ENCODE measurements at regions not wholly inside any gene's neighbourhood (a gene's known extent, or its start where the extent isn't known, plus 50 kb on each side); places are given as distances from the start of the nearest gene placed in this dataset.

DNA sequence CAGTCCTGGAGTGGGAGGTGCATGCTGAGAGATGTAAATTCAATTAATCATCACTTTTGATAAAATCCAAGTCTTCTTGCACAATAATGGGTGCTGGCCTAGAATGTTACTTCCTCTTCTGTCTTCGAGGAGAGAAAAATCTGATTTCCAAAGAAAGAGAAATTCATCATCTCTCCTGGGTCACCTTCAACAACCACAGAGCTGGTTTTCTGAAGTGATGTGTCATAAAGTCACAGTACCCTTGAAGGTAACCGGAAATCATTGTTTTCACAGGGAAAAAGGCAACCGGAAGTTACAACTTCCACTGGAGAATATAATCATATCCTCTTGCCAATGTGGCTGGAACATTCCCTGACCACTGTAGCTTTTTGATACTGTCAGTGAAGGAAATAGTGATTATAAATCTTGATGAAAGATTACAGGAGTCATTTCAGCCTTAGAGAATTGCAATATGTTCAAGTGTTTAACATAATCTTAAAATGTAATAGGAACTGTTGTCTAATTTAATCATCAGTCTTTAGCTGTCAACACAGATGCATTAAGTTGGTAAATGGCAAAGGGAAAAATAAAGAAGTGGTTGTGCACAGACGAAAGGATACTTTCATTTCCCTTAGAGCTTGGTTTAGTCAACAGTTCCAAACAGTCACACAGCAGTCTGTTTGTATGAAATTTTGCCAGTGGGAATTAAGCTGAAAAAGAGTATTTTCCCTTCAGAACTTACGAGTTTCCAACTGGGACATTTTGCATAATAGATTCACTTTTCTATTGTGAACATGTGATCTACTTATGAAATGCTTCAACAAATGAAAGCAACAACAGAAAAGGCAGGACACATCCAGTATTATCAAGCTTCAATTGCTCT is 106.5 kb upstream of the SLC4A7 start:
- DNase-seq = peak; percentile 87

DNA sequence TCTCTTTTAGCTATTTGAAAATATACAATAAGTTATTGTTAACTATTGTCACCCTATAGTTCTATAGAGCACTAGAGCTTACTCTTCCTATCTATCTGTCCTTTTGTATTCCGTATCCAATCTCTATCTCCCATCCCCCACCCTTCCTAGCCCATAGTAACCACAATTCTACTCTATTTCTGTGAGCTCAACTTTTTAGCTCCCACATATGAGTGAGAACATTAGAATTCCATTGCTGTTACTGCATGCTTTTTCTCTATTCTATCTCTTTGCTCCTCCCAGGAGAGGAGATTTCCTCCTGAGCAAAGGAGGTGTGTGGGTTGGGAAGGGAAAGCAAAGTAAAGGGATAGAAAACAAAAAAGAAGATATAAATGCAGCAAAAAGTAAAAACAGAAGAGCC is 105.6 kb upstream of the SLC4A7 start:
- DNase-seq = no peak

DNA sequence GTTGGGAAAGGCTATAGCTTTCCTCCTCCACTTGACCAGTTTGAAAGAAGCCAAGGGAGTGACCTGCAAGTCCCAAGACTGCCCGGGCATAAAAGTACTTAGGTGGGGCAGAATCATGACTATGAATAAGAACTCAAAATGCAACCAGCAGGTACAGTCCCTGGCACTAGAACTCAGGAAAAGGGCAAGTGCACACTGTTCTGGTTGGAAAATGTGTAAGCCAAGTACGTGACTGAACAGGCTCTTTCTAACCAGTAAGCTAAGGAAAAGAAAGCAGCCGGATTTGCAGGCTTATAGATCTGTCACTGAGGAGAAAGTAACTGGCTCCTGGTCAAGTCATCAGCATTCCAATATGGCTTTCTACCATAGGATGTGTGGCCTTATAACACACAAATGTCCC is 101.2 kb upstream of the SLC4A7 start:
- no peak for DNase-seq

DNA sequence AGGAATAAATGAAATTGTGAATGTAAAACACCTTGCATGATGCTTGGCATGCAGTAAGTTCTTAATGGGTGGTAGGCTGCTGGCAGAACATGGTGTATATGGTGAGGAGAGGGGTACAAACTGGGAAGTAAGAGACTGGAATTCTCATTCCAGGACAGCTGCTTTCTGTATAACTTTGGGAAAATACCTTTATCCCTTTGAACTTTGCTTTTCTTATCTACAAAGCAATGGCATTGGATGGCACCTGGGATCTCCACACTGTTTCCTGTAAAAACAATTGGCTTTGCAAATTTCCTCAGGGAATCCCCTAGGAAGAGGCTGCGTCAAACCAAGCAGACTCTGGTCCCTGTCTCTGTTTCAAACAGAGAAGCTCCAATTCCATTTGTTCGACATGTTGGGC is 100.7 kb upstream of the SLC4A7 start:
- DNase-seq = no peak

DNA sequence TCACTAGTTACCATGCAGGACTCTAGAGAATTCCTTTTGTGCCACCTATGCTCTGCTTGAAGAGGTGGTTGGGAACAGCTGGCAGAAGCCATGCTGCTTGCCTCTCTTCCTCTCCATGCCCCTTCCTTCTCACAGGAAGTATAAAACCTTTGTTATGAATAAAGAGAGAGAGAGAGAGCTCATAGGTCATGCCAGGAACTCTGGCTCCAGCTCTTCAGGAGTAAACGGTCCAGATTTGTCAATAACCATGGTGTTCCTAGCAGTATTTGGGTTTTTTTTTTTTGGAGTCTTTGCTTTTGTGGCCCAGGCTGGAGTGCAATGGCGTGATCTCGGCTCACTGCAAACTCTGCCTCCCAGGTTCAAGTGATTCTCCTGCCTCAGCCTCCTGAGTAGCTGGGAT is 97.7 kb upstream of the SLC4A7 start:
- DNase-seq = no peak

DNA sequence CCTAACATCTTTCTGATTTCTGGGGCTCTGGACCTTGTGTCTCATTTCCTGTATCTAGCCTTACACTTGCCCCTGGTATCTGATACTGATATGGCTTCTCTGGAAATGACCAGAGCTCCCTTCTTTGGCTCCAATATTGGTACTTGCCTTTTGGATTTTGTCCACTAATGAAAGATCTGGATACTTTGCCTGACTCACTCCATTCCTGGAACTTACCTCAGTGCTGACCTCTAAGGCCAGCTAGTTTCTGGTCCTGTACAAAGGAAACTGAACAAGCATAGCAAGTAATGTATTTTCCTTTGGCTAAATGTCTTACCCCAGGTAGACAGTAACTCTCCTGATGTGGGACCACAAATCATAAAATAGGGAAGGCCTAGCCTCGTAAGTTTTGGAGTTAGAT is 93.8 kb upstream of the SLC4A7 start:
- no peak for DNase-seq

DNA sequence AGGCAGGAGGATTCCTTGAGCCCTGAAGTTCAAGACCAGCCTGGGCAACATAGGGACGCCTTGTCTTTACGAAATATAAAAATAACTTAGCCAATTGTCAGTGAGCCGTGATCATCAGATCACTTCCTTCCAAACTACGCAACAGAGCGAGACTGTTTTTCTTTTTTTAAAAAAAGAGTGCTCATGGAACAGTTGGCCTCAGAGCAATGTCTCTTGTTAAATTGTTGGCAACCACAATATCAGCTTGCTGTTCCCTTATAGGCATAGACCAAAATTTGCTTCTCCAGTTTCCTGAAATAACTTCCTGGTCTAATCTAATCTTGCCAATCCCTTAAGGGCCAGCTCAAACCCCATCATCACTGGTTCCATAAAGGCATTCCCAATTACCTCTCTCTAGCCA is 93.3 kb upstream of the SLC4A7 start:
- DNase-seq = peak; percentile 35

DNA sequence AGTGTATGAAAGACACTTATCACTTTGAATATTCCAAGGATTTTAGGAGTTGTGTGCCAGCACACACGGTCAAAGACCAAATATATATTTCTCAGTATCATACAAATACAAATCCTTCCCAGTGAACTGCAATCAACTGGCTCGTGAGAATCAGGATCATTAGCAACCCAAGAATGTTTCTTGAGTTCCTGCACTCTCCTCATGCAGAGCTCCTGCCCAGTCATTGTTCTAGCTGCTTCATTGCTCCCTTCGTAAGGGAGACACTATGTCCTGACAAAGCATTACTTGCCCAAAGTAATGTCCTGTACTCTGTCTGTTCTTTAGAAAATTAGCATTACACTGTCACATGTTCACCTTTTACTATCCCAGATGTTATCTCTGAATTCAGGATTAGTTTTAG is 92.0 kb upstream of the SLC4A7 start:
- no peak for DNase-seq

DNA sequence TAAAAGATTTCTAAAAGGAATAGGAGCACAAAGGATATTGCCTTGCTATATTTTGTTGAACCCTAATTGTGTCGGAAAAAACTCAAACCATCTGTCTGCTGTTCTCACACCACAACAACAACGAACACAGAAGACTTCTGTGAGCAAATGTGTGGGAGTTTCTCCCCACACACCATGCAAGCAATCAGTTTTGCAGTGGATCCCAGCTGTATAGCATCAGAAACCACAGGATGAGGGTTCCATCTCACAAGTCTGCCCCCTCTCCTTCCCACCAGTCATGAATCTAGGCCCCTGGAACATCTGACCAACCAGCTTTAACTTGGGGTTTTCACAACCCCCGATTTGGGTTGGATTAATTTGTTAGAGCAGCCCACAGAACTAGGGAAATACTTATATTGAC is 91.3 kb upstream of the SLC4A7 start:
- peak; percentile 54 for DNase-seq

DNA sequence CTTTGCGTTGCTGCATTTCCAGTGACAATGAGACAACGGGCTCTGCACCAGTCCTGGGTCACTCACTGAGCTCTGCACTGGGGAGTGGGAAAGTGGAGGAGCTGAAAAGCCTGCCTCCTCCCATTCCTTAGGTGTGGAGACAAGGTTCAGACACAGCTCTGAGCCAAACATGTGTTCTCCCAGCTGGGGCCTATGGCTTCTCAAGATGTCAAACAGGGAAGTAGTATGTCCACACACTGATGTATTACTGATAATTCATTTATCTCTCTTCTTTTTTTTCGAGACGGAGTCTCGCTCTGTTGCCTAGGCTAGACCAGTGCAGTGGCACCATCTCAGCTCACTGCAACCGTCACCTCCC is 90.2 kb upstream of the SLC4A7 start:
- DNase-seq = peak; percentile 9

DNA sequence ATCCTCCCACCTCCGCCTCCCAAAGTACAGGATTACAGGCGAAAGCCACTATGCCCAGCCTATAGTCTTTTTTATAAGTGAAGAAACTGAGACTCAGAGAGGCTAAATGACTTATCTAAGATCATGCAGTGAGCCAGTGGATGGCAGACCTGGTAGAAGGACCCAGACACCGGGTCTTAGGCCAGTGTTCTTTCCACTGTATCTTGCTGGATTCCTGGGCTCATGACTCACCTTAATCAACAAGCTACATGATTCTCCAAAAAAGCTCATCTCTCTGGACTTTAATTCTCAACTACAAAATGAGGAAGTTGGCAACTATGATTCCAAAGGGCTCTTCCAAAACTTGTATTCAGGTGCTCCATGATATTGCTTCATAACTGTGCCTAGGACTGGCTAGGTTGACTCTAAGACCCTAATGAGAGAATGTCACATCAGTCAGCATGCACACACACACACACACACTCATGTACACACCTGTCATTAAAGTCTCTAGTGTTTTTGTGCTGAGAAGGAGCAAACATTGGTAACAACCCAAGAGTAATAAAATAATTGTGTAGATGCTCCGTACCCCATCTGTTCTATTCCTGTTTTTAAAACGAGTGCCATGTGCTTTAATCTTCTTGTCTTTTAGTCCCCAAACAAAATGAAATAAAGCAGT is 89.7 kb upstream of the SLC4A7 start:
- DNase-seq = peak; percentile 25

DNA sequence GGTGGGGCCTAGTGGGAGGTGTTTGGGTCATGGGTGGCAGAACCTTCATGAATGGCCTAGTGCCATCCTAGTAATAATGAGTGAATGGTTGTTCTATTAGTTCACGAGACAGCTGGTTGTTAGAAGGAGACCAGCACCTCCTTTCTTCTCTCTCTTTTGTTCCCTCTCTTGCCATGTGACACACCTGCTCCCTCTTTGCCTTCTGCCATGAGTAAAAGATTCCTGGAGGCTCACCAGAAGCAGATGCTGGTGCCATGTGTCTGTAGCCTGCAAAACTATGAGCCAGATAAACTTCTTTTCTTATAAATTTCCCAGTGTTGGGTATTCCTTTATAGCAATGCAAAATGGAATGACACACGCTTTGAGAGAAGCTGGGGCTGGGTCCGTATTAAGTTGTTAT is 89.0 kb upstream of the SLC4A7 start:
- no peak for DNase-seq

DNA sequence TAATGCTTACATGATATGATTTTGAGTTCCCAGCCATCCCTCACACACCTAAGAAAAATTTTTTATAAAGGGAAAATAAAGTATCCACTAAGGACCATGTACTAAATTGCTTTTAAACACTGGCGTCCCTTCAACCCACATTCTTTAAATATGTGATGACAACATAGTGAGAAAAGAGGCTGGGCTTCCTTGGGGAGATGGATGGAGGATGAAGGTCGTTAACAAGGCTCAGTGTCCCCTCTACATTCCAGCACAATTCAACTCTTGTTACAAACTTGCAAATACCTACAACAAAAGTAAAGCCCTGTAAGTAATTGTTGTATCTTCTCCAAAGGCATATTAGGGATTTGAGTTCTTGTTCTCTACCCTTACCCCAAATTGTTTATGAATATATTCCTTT is 87.2 kb upstream of the SLC4A7 start:
- no peak for DNase-seq

DNA sequence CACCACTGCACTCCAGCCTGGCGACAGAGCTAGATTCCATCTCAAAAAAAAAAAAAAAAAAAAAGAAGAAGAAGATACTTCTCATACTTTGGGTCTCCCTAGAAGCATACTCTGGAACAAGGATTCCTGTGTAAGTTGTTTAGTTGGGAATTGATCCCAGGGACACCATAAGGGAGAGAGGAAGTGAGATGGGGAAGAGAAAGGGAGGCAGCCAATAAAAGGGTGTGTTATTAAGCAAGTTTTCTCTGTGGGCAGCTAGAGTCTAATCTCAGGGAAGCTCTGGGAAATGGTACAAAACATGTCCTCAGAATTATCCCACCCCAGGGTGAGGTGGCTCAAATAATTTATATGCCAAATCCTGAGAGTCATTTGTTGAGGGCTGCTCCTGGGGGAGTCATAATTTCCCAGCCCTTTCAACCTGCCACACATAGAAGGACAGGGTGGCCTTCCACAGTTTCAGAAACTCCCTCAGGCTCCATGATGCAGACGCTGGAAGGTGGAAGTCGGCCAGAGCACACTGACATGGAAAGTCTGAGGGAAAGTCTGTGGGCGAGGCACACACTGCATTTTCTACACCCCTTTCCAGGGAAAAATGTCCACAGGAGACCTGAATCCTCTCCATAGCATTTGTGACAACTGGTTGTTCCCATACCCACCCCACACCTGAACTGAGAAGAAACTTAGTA is 86.4 kb upstream of the SLC4A7 start:
- no peak for DNase-seq

DNA sequence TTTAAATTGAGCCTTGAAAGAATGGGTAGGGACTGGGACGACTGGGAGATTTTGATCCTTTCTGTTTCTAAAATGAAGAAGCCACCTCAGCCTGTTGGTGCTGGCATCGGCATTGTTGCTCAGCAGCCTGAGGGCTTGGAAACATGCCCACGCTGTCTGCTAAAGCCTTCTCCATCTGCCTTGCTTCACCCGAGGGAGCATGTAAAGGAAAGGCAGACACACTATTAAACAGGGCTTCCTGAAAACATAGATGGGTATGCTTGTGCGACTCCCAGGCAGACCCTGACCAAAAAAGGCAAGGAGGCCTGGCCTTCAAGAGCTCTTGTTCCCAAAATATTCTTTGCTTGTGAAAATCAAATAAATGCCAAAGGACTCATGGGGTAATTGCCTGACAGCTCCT is 84.2 kb upstream of the SLC4A7 start:
- DNase-seq = no peak

DNA sequence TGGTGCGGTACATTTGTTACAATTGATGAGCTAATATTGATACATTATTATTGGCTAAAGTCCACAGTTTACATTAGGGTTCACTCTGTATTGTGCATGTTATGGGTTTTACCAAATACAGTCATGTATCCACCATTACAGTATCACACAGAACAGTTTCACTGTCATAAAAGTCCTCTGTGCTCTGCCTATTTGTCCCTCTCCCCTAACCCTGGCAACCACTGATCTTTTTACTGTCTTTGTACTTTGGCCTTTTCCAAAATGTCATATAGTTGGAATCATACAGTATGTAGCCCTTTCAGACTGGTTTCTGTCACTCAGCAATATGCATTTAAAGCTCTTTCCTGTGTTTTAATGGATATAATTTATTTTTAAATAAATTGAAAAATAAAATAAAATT is 83.1 kb upstream of the SLC4A7 start:
- DNase-seq = no peak

DNA sequence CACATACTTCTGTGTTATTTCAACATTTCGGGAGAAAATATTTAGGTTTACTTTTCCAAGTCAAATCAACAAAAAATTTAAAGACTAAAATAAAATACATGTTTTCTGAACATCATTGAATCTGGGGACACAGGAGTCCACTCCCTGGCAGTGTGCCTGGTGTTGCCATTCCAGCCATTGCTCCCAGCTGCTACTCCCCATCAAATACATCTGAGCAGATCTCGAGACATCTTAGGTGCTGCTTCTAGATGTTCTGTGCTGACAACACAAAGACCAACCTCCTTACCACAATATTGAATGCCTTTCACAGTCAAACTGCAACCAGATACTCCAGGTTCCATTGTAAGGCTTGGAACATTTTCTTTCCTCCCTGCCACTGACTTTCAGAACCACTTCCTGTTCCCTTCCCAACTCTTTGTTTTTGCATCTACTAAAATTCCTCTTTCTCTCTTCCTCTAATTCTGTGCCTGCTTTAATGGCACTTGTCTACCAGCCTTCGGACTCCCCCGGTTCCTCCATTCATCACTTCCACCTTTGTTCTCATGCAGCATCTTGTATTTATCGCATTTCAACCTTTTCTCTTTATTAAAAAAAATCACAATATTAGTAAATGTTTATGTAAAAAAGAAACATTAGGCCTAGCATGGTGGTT is 81.1 kb upstream of the SLC4A7 start:
- peak; percentile 47 for DNase-seq

DNA sequence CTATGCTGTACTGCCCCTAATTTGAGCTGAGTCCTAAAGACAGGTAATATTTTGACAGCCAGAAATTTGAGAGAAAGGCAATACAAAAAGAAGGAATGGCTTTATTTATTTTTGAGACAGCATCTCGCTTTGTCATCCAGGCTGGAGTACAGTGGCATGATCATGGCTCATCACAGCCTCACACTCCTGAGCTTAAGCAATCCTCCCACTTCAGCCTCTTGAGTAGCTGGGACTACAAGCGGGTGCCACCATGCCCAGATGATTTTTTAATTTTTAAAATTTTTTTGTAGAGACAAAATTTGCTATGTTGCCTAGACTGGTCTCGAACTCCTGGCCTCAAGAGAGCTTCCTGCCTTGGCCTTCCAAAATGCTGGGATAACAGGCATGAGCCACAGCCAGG is 77.4 kb upstream of the SLC4A7 start:
- no peak for DNase-seq

DNA sequence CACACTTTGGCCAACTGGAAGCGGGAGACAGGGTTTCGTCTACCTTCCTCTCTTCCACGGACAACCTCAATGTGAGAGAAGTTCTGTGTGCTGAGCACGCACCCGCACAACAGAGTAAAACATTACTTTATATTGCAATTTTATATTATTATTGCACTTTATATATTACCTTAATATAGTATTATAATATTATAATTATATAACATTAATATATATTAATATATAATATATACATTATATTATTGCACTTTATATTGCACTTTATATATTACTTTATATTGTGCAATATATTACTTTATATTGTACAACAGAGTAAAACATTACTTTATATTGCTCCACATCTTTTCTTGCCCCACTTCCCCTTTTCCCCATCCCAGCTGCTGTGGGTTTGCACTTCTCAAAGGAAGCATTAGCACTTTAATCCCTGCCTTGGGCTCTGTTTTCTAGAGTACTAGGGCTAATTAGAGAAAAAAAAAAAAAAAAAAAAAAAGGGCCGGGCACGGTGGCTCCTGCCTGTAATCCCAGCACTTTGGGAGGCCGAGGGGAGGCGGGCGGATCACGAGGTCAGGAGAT is 76.4 kb upstream of the SLC4A7 start:
- peak; percentile 95 for DNase-seq

DNA sequence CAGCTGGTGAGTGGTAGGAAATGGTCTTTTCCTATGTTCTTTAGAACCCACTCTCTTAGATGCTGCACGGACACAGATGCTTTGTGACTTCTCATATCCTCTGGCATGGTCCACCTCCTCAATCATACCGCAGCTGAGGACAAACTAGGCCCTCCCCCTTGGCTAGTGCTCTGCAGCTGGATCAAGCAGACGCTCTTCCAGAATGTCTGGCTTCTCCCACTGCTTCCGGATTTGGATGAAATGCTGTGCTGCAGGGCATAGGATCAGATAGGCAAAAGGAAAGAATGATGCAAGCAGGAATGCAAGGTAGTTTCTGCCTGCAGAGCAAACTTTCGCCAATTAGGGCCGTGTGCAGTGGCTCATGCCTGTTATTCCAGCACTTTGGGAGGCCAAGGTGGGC is 75.7 kb upstream of the SLC4A7 start:
- DNase-seq = no peak

DNA sequence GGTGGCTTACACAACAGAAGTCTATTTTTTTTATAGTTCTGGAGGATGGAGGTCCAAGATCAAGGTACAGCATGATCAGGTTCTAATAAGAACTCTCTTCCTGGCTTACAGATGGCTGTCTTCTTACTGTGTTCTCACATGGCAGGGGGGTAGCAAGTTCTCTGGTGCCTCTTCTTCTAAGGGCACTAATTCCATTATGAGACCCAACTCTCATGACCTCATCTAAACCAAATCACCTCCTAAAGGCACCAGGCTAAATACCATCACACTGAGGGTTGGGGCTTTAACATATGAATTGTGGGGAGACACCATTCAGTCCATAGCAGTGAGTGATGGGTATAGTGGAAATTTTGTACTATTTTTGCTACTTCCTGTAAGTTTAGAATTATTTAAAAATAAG is 75.2 kb upstream of the SLC4A7 start:
- DNase-seq = no peak

DNA sequence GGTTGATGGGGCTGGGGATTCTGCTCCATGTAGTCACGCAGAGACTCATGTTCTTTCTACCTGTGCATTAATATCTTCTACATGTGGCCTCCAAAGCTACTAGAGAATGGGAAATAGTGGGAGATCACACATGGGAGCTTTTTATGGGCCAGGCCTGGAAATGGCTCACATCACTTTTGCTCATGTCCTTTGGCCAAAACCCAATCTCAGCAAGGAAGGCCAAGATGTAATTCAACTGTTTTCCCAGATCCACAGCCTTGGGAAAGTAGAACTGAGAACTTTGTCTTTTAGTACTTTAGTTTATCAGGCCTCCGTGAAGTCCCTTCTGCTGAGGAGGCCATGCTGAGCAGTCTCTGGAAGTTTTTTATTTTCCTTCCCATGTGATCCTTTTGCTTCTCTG is 73.2 kb upstream of the SLC4A7 start:
- no peak for DNase-seq

DNA sequence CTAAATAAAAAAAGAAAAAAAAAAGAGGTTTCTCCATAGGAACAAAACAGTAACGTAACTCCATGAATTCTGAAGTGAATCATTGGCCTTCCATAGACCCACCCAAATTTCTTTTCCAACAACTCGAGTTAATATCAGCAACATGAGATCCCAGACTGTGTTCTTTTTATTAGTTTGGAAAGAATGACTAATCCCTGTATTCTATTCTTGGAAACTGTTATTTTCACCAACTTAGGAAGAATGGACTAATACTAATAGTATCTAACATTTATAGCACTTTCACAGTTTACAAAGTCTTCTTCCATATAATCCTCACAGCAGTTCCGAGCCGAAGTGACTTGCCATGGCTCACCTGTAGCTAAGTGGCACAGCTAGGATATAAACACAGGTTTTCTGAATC is 72.7 kb upstream of the SLC4A7 start:
- no peak for DNase-seq

All from MV-4-11 (cell line).